ENCODE measurements at regions not wholly inside any gene's neighbourhood (a gene's known extent, or its start where the extent isn't known, plus 50 kb on each side); places are given as distances from the start of the nearest gene placed in this dataset.

GRCh38 chr3:137568880-137569279 is 195.2 kb upstream of the SOX14 start:
- TF ChIP-seq POLR2AphosphoS5 (IDR thresholded peaks at IDR 0.05; ENCODE audit: borderline replicate concordance, low read depth, low read length), result no peak
- no peak for TF ChIP-seq EZH2 (IDR thresholded peaks at IDR 0.05)
- no peak for TF ChIP-seq FOXP2 (optimal IDR thresholded peaks at IDR 0.05; ENCODE audit: control extremely low read depth, extremely low read length, insufficient read depth)
